ENCODE measurements at regions not wholly inside any gene's neighbourhood (a gene's known extent, or its start where the extent isn't known, plus 50 kb on each side); places are given as distances from the start of the nearest gene placed in this dataset.

GRCh38 chr9:26043431-26043830 is 365.2 kb upstream of the TUSC1 start:
- TF ChIP-seq, protein P1, sequence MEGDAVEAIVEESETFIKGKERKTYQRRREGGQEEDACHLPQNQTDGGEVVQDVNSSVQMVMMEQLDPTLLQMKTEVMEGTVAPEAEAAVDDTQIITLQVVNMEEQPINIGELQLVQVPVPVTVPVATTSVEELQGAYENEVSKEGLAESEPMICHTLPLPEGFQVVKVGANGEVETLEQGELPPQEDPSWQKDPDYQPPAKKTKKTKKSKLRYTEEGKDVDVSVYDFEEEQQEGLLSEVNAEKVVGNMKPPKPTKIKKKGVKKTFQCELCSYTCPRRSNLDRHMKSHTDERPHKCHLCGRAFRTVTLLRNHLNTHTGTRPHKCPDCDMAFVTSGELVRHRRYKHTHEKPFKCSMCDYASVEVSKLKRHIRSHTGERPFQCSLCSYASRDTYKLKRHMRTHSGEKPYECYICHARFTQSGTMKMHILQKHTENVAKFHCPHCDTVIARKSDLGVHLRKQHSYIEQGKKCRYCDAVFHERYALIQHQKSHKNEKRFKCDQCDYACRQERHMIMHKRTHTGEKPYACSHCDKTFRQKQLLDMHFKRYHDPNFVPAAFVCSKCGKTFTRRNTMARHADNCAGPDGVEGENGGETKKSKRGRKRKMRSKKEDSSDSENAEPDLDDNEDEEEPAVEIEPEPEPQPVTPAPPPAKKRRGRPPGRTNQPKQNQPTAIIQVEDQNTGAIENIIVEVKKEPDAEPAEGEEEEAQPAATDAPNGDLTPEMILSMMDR (IDR thresholded peaks at IDR 0.05; ENCODE audit: low read depth, low read length), result no peak
- no peak overlapping the region for H3K27ac ChIP-seq
- no peaks in the 10 kb centered on the region for H3K27me3 ChIP-seq
- DNase-seq (ENCODE audit: low read depth in 1 of 2, low spot score in 1 of 2), result no peak
- no peak overlapping the region for H3K4me3 ChIP-seq
- H3K9me3 ChIP-seq (ENCODE audit: low read depth), result no peaks in the 10 kb centered on the region
- no peaks in the 10 kb centered on the region for H3K36me3 ChIP-seq
- no peaks in the 10 kb centered on the region for H3K4me1 ChIP-seq (ENCODE audit: low read depth)

GRCh38 chr9:26034786-26035185 is 356.5 kb upstream of the TUSC1 start:
- no peaks in the 10 kb centered on the region for H3K4me1 ChIP-seq (ENCODE audit: low read depth)
- DNase-seq (ENCODE audit: low read depth in 1 of 2, low spot score in 1 of 2), result peak in 1 of 2 donors; percentile 46
- H3K27ac ChIP-seq, result no peak overlapping the region
- no peak overlapping the region for H3K4me3 ChIP-seq
- TF ChIP-seq, protein P1 (IDR thresholded peaks at IDR 0.05; ENCODE audit: low read depth, low read length), result no peak
- no peaks in the 10 kb centered on the region for H3K27me3 ChIP-seq
- H3K9me3 ChIP-seq (ENCODE audit: low read depth), result no peaks in the 10 kb centered on the region
- H3K36me3 ChIP-seq, result no peaks in the 10 kb centered on the region

DNA sequence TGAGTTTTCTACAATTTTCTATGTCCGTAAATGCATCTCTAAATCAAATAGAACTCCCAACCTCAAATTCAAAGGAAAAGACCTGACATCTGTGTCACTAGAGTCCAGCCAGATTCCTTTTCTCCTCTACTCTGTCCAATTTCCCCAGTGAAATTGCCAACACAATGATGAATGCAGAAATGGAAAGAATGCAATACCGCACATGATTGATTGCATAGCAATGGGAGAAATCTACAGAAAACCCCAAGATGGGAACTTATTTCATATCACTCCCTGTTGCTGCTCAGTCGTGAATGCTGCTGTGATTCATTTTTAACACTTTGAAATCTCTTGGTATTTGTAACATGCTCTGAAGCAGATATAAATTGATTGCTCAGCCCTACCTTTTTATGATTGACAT is 355.1 kb upstream of the TUSC1 start:
- no peaks in the 10 kb centered on the region for H3K4me1 ChIP-seq (ENCODE audit: low read depth)
- H3K9me3 ChIP-seq (ENCODE audit: low read depth), result no peaks in the 10 kb centered on the region
- H3K36me3 ChIP-seq, result no peaks in the 10 kb centered on the region
- TF ChIP-seq, protein P1 (IDR thresholded peaks at IDR 0.05; ENCODE audit: low read depth, low read length), result no peak
- no peaks in the 10 kb centered on the region for H3K27me3 ChIP-seq
- peak in 1 of 2 donors; percentile 10 for DNase-seq (ENCODE audit: low read depth in 1 of 2, low spot score in 1 of 2)
- no peak overlapping the region for H3K4me3 ChIP-seq
- H3K27ac ChIP-seq, result no peak overlapping the region

DNA sequence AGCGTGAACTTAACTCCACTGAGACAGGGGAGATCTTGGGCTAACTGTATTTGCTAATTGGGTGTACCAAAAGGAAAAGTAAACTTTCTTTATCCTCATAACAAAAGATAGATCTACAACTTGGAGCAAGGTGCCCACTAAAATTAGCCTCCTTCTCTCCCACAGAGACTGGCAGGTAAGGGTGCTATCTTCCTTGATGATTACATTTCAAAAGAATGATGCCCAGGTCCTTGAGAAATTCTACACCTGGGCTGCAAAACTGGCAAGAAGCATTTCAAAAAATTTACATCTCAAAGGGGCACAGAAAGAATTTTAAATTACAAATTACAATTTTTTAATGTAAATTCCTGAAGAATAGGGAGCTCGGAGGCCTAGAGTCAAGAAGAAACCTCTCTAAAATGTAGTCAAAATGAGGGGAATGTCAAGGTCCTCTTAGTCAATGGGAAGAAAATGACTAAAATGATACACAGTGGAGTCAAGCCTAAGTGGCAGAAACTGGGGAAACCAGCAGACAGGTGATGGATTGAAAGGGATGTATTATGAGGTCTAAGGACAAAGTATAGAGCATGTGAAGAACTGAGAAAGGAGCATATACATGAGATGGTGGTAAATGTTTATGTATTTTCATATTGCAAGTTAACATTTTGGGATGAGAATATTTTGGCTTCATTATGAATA is 348.3 kb upstream of the TUSC1 start:
- H3K4me1 ChIP-seq (ENCODE audit: low read depth), result no peaks in the 10 kb centered on the region
- H3K4me3 ChIP-seq, result no peak overlapping the region
- no peak for DNase-seq (ENCODE audit: low read depth in 1 of 2, low spot score in 1 of 2)
- H3K27ac ChIP-seq, result no peak overlapping the region
- no peaks in the 10 kb centered on the region for H3K36me3 ChIP-seq
- no peaks in the 10 kb centered on the region for H3K27me3 ChIP-seq
- TF ChIP-seq, protein P1 (IDR thresholded peaks at IDR 0.05; ENCODE audit: low read depth, low read length), result no peak
- no peaks in the 10 kb centered on the region for H3K9me3 ChIP-seq (ENCODE audit: low read depth)

DNA sequence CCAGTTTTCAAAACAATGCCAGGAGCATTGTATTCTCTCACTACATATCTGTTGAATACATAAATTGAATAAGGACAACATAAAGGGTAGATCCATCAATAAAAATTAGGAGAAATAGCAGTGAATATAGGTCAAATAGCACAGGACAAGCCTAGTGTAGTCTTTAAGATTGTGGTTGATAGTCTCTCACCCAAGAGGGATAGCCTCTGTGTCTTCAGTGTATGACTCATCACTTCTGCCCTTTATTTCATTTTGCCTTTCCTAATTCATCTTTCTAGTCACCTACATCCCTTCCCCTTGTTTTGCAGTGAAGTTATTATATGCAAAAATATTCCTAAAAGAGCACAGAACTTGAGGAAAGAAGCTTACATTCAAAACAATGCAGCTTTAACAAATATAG is 335.0 kb upstream of the TUSC1 start:
- H3K4me3 ChIP-seq, result no peak overlapping the region

More for the DNA sequence above, 335.0 kb upstream of the TUSC1 start:
- no peaks in the 10 kb centered on the region for H3K9me3 ChIP-seq (ENCODE audit: low read depth)
- TF ChIP-seq, protein P1 (IDR thresholded peaks at IDR 0.05; ENCODE audit: low read depth, low read length), result no peak
- H3K27ac ChIP-seq, result no peak overlapping the region
- H3K27me3 ChIP-seq, result no peaks in the 10 kb centered on the region
- no peaks in the 10 kb centered on the region for H3K36me3 ChIP-seq
- H3K4me1 ChIP-seq (ENCODE audit: low read depth), result no peaks in the 10 kb centered on the region
- DNase-seq (ENCODE audit: low read depth in 1 of 2, low spot score in 1 of 2), result no peak
